Uterus (tissue), 3 donors: ENCODE measurements at regions not wholly inside any gene's neighbourhood (a gene's known extent, or its start where the extent isn't known, plus 50 kb on each side); places are given as distances from the start of the nearest gene placed in this dataset.

ENCODE experiments used
- DNase-seq, 2 donors: peaks; one replicate each; pipeline ENCODE4 v3.0.0-alpha.2; 2019 to 2020
- H3K27ac ChIP-seq, 2 donors: fragments of 200-600 bp; sonication (generic); 1 replicate in 1 of 2; 2 replicates in 1 of 2; pipeline ENCODE4 v1.5.1; 2016 to 2018
- H3K27me3 ChIP-seq, 2 donors: fragments of 200-600 bp; sonication (generic); one replicate each; pipeline ENCODE4 v1.5.1; 2018 to 2019; ENCODE audit warnings: control low read depth in 1 of 2
- H3K36me3 ChIP-seq, 2 donors: fragments of 200-600 bp; sonication (generic); one replicate each; pipeline ENCODE4 v1.5.1; 2019; ENCODE audit warnings: control low read depth in 1 of 2
- H3K4me1 ChIP-seq, 2 donors: fragments of 200-600 bp; sonication (generic); one replicate each; pipeline ENCODE4 v1.5.1; 2018 to 2019; ENCODE audit warnings: control low read depth in 1 of 2
- H3K4me3 ChIP-seq, 2 donors: fragments of 200-600 bp; sonication (generic); 1 replicate in 1 of 2; 2 replicates in 1 of 2; pipeline ENCODE4 v1.5.1; 2018 to 2019; ENCODE audit warnings: mild to moderate bottlenecking in 1 of 2
- H3K9me3 ChIP-seq, 2 donors: fragments of 200-600 bp; sonication (generic); one replicate each; pipeline ENCODE4 v1.5.1; 2019; ENCODE audit warnings: control low read depth in 1 of 2
- CTCF ChIP-seq, 4 experiments: fragments of 200-600 bp in 2 of 4; fragments of 450-650 bp in 2 of 4; sonication (generic) in 2 of 4; IDR thresholded peaks; one replicate each; pipeline ENCODE4 v1.5.1; 2016 to 2019; ENCODE audit warnings: antibody characterized with exemption in 4 of 4, mild to moderate bottlenecking in 2 of 4, moderate library complexity in 1 of 4
- POLR2A ChIP-seq, 2 donors: fragments of 450-650 bp; IDR thresholded peaks; one replicate each; pipeline ENCODE4 v1.6.1; 2016; ENCODE audit warnings: antibody characterized with exemption in 2 of 2, mild to moderate bottlenecking in 1 of 2, moderate library complexity in 1 of 2
- intact Hi-C: fragments of 100-400 bp; cut with DNase I; formaldehyde crosslinking; loops from one replicate; pipeline ENCODE4 v1.15.1; 2023; ENCODE audit warnings: low total_unique reads
- donor health status: DM: yes; HTN: yes; CAD: no.

- Histone ChIP-seq H3K9me3 (no peaks in the 10 kb centered on the region), H3K4me3 (no peak overlapping the region), H3K4me1 (no peaks in the 10 kb centered on the region), H3K27me3 (no peaks in the 10 kb centered on the region), H3K27ac (no peak overlapping the region), H3K36me3 (no peaks in the 10 kb centered on the region)
- DNase-seq: no peak
- TF ChIP-seq CTCF (IDR thresholded peaks at IDR 0.05) (no peak), POLR2A (IDR thresholded peaks at IDR 0.05) (no peak)
- intact Hi-C loops: no loop called here
Observed at GRCh38 chr9:107175041-107175440, 108.0 kb upstream of the RAD23B start.

- Histone ChIP-seq H3K4me1 (no peaks in the 10 kb centered on the region), H3K9me3 (no peaks in the 10 kb centered on the region), H3K4me3 (no peak overlapping the region), H3K27ac (peak overlapping the region in 1 of 2 donors; percentile 32), H3K36me3 (no peaks in the 10 kb centered on the region), H3K27me3 (no peaks in the 10 kb centered on the region)
- no peak for DNase-seq
- TF ChIP-seq CTCF (IDR thresholded peaks at IDR 0.05) (no peak), POLR2A (IDR thresholded peaks at IDR 0.05) (no peak)
- intact Hi-C loops: no loop called here
Observed at GRCh38 chr9:107175816-107176435, 107.2 kb upstream of the RAD23B start.

- TF ChIP-seq CTCF (IDR thresholded peaks at IDR 0.05) (no peak), POLR2A (IDR thresholded peaks at IDR 0.05) (no peak)
- H3K9me3 ChIP-seq: no peaks in the 10 kb centered on the region
- no peaks in the 10 kb centered on the region for H3K27me3 ChIP-seq
- H3K4me3 ChIP-seq: no peak overlapping the region
- no peaks in the 10 kb centered on the region for H3K4me1 ChIP-seq
- H3K27ac ChIP-seq: peak overlapping the region in 1 of 2 donors; percentile 32
- no peaks in the 10 kb centered on the region for H3K36me3 ChIP-seq
- DNase-seq: peak; percentile 16 to 20
- intact Hi-C loops: no loop called here
Observed at GRCh38 chr9:107176436-107177151, 106.5 kb upstream of the RAD23B start.

GRCh38 chr9:107177243-107177839 is 105.7 kb upstream of the RAD23B start:
- Histone ChIP-seq H3K27me3 (no peaks in the 10 kb centered on the region), H3K4me1 (no peaks in the 10 kb centered on the region), H3K4me3 (no peak overlapping the region), H3K36me3 (no peaks in the 10 kb centered on the region), H3K27ac (peak overlapping the region in 1 of 2 donors; percentile 32), H3K9me3 (no peaks in the 10 kb centered on the region)
- TF ChIP-seq CTCF (IDR thresholded peaks at IDR 0.05): no peak
- no peak for TF ChIP-seq POLR2A (IDR thresholded peaks at IDR 0.05)
- DNase-seq: no peak
- intact Hi-C loops: no loop called here

- no peaks in the 10 kb centered on the region for H3K27me3 ChIP-seq
- no peaks in the 10 kb centered on the region for H3K4me1 ChIP-seq
- H3K9me3 ChIP-seq: no peaks in the 10 kb centered on the region
- intact Hi-C loops: no loop called here
- H3K27ac ChIP-seq: no peak overlapping the region
- no peaks in the 10 kb centered on the region for H3K36me3 ChIP-seq
- no peak for DNase-seq
- TF ChIP-seq CTCF (IDR thresholded peaks at IDR 0.05) (no peak), POLR2A (IDR thresholded peaks at IDR 0.05) (no peak)
- no peak overlapping the region for H3K4me3 ChIP-seq
Observed at GRCh38 chr9:107177857-107178256, 105.2 kb upstream of the RAD23B start.
